WERI-Rb-1 (cell line): ENCODE measurements at regions not wholly inside any gene's neighbourhood (a gene's known extent, or its start where the extent isn't known, plus 50 kb on each side); places are given as distances from the start of the nearest gene placed in this dataset.

Experiments used
- DNase-seq: peaks from one replicate; pipeline ENCODE4 v3.0.0-alpha.2; 2020
- H3K27ac ChIP-seq: fragments of 250-450 bp; sonication (Bioruptor Pico); 2 replicates; pipeline ENCODE4 v1.5.1; 2020; ENCODE audit warnings: mild to moderate bottlenecking, moderate library complexity
- H3K27me3 ChIP-seq: fragments of 250-450 bp; sonication (Bioruptor Pico); 2 replicates; pipeline ENCODE4 v1.5.1; 2021; ENCODE audit warnings: mild to moderate bottlenecking, low read depth, moderate library complexity; ENCODE audit not compliant: insufficient read depth, severe bottlenecking
- H3K36me3 ChIP-seq: fragments of 250-450 bp; sonication (Bioruptor Pico); 2 replicates; pipeline ENCODE4 v1.5.1; 2020; ENCODE audit warnings: mild to moderate bottlenecking, moderate library complexity
- H3K4me3 ChIP-seq: 2 replicates; pipeline ENCODE4 v1.5.1; 2011; ENCODE audit warnings: low read depth, mild to moderate bottlenecking, control low read depth, low read length
- H3K9me3 ChIP-seq: fragments of 250-450 bp; sonication (Bioruptor Pico); 2 replicates; pipeline ENCODE4 v1.5.1; 2021; ENCODE audit warnings: mild to moderate bottlenecking, moderate library complexity; ENCODE audit not compliant: severe bottlenecking
- CTCF ChIP-seq: IDR thresholded peaks from 2 replicates; pipeline ENCODE4 v1.5.1; 2011; ENCODE audit warnings: low read depth, mild to moderate bottlenecking, control low read depth, inconsistent platforms, low read length

GRCh38 chr10:8481718-8482504, 427.4 kb downstream of the GATA3 start:
- DNase-seq, result no peak
- no peak for TF ChIP-seq CTCF
- Histone ChIP-seq H3K36me3 (no peaks in the 10 kb centered on the region), H3K27ac (no peak overlapping the region), H3K9me3 (no peaks in the 10 kb centered on the region), H3K4me3 (no peak overlapping the region), H3K27me3 (no peaks in the 10 kb centered on the region)

GRCh38 chr10:8485032-8485431, 430.5 kb downstream of the GATA3 start:
- TF ChIP-seq CTCF, result no peak
- no peak overlapping the region for H3K27ac ChIP-seq
- DNase-seq, result no peak
- H3K9me3 ChIP-seq, result no peaks in the 10 kb centered on the region
- no peak overlapping the region for H3K4me3 ChIP-seq
- no peaks in the 10 kb centered on the region for H3K36me3 ChIP-seq
- H3K27me3 ChIP-seq, result peaks cover 3% of the 10 kb centered on the region

- no peak overlapping the region for H3K27ac ChIP-seq
- H3K36me3 ChIP-seq, result no peaks in the 10 kb centered on the region
- no peak for TF ChIP-seq CTCF
- DNase-seq, result no peak
- H3K4me3 ChIP-seq, result no peak overlapping the region
- no peaks in the 10 kb centered on the region for H3K9me3 ChIP-seq
- peaks cover 3% of the 10 kb centered on the region for H3K27me3 ChIP-seq
Measured at GRCh38 chr10:8487346-8487745, 432.9 kb downstream of the GATA3 start.

GRCh38 chr10:8489232-8489631, 434.7 kb downstream of the GATA3 start:
- TF ChIP-seq CTCF, result no peak
- Histone ChIP-seq H3K36me3 (no peaks in the 10 kb centered on the region), H3K4me3 (no peak overlapping the region), H3K9me3 (no peaks in the 10 kb centered on the region), H3K27me3 (peaks cover 3% of the 10 kb centered on the region), H3K27ac (no peak overlapping the region)
- no peak for DNase-seq

- DNase-seq, result no peak
- Histone ChIP-seq H3K9me3 (no peaks in the 10 kb centered on the region), H3K4me3 (no peak overlapping the region), H3K27ac (no peak overlapping the region), H3K36me3 (no peaks in the 10 kb centered on the region), H3K27me3 (peaks cover 3% of the 10 kb centered on the region)
- no peak for TF ChIP-seq CTCF
Measured at GRCh38 chr10:8489823-8490222, 435.3 kb downstream of the GATA3 start.

- Histone ChIP-seq H3K27ac (no peak overlapping the region), H3K9me3 (no peaks in the 10 kb centered on the region), H3K4me3 (no peak overlapping the region), H3K36me3 (no peaks in the 10 kb centered on the region), H3K27me3 (no peaks in the 10 kb centered on the region)
- no peak for TF ChIP-seq CTCF
- no peak for DNase-seq
Measured at GRCh38 chr10:8498290-8498689, 443.8 kb downstream of the GATA3 start.
